Activated CD4-positive, alpha-beta memory T cell treated with anti-CD3 and anti-CD28 coated beads for 36 hours (primary cell): ENCODE measurements at regions not wholly inside any gene's neighbourhood (a gene's known extent, or its start where the extent isn't known, plus 50 kb on each side); places are given as distances from the start of the nearest gene placed in this dataset.
"Not testable (repeated sequence)": the region's sequence is repeated elsewhere in the genome, so short reads cannot be mapped to it uniquely, and the experiment has no call there.

ENCODE experiments used
- CTCF ChIA-PET: fragments of 350-600 bp; sonication (Branson Sonifier 250); formaldehyde crosslinking; loops from one replicate; lab custom pipeline; 2021; ENCODE audit warnings: antibody characterized with exemption, inconsistent platforms; lab: Charles Lee
- POLR2A ChIA-PET: fragments of 350-600 bp; sonication (Branson Sonifier 250); formaldehyde crosslinking; loops from one replicate; lab custom pipeline; 2021; ENCODE audit warnings: antibody characterized with exemption; lab: Charles Lee
- DNase-seq: peaks from one replicate; pipeline ENCODE4 v3.0.0-alpha.2; 2020
- H3K27ac Mint-ChIP-seq: one replicate; pipeline ENCODE4 v1.8.0; 2021; ENCODE audit warnings: mixed read lengths
- H3K27me3 Mint-ChIP-seq: one replicate; pipeline ENCODE4 v1.8.0; 2021; ENCODE audit warnings: mixed read lengths
- H3K36me3 Mint-ChIP-seq: one replicate; pipeline ENCODE4 v1.8.0; 2021; ENCODE audit warnings: mixed read lengths
- H3K4me1 Mint-ChIP-seq: one replicate; pipeline ENCODE4 v1.8.0; 2021; ENCODE audit warnings: low read depth, mixed read lengths
- H3K4me3 Mint-ChIP-seq: one replicate; pipeline ENCODE4 v1.8.0; 2021; ENCODE audit warnings: mild to moderate bottlenecking, mixed read lengths
- H3K9me3 Mint-ChIP-seq: one replicate; pipeline ENCODE4 v1.8.0; 2021; ENCODE audit warnings: mixed read lengths
- intact Hi-C: fragments of 100-400 bp; cut with micrococcal nuclease; formaldehyde crosslinking; loops from one replicate; pipeline ENCODE4 v1.15.1; 2023

- CTCF ChIA-PET, POLR2A ChIA-PET: not testable (repeated sequence)
Measured at GRCh38 chr6:21282360-21282759, 311.2 kb upstream of the SOX4 start.

DNA sequence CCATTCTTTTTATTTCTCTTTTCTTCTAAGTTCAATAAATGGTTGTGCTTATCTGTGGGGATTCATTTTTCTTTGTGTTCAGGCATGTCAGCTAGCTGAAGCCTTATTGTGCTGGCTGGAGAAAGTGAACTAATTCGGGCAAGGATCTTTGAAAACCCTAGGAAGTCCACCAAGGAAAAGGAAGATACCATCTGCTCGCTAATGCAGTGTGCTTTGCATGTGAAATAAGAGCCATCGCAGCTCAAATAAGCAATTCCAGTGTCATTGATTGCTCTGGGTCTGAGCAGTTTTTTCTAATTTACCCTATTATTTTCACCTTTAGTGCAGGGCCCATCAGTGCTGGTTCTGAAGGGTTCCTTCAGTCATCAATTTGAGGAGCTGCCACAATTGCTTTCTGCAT is 309.4 kb upstream of the SOX4 start:
- Mint-ChIP-seq H3K4me1 (no peaks in the 10 kb centered on the region), H3K9me3 (no peaks in the 10 kb centered on the region), H3K36me3 (no peaks in the 10 kb centered on the region), H3K4me3 (no peak overlapping the region), H3K27me3 (peaks cover 3% of the 10 kb centered on the region), H3K27ac (no peak overlapping the region)
- POLR2A ChIA-PET, result no interaction called here
- CTCF ChIA-PET, result no interaction called here
- DNase-seq, result no peak
- intact Hi-C loops, result no loop called here

More at GRCh38 chr6:21282360-21282759, 311.2 kb upstream of the SOX4 start:
- H3K27ac Mint-ChIP-seq, H3K4me3 Mint-ChIP-seq, H3K4me1 Mint-ChIP-seq, H3K36me3 Mint-ChIP-seq, intact Hi-C loops, DNase-seq, H3K27me3 Mint-ChIP-seq, H3K9me3 Mint-ChIP-seq: not testable (repeated sequence)

GRCh38 chr6:21284706-21285105 is 308.8 kb upstream of the SOX4 start:
- no peaks in the 10 kb centered on the region for H3K36me3 Mint-ChIP-seq
- peaks cover 3% of the 10 kb centered on the region for H3K27me3 Mint-ChIP-seq
- no peaks in the 10 kb centered on the region for H3K9me3 Mint-ChIP-seq
- H3K27ac Mint-ChIP-seq, result no peak overlapping the region
- no peak overlapping the region for H3K4me3 Mint-ChIP-seq
- POLR2A ChIA-PET, result no interaction called here
- CTCF ChIA-PET, result no interaction called here
- intact Hi-C loops, result no loop called here
- no peak for DNase-seq
- H3K4me1 Mint-ChIP-seq, result no peaks in the 10 kb centered on the region

DNA sequence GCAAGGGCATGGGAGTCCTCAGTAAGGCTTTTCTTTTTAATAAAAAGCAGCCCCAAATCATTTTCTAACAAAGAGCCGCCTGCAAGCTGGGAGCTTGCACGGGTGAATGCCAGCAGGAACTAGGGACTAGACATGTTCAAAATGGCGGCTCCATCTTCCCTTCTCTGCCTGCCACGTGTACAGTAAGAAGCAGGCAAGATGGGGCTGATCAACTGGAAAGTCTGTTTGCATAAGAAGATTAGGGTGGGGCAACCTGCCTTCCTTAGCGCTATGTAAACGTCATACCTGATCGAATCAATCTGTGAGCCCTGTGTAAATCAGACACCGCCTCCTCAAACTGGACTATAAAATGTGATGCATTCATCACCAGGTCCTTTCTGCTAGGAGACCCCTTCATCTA is 299.4 kb upstream of the SOX4 start:
- Mint-ChIP-seq H3K4me1 (no peaks in the 10 kb centered on the region), H3K4me3 (no peak overlapping the region), H3K36me3 (no peaks in the 10 kb centered on the region), H3K9me3 (no peaks in the 10 kb centered on the region), H3K27me3 (peaks cover 8% of the 10 kb centered on the region), H3K27ac (no peak overlapping the region)
- no peak for DNase-seq
- ChIA-PET CTCF (no interaction called here), POLR2A (no interaction called here)
- intact Hi-C loops, result no loop called here

DNA sequence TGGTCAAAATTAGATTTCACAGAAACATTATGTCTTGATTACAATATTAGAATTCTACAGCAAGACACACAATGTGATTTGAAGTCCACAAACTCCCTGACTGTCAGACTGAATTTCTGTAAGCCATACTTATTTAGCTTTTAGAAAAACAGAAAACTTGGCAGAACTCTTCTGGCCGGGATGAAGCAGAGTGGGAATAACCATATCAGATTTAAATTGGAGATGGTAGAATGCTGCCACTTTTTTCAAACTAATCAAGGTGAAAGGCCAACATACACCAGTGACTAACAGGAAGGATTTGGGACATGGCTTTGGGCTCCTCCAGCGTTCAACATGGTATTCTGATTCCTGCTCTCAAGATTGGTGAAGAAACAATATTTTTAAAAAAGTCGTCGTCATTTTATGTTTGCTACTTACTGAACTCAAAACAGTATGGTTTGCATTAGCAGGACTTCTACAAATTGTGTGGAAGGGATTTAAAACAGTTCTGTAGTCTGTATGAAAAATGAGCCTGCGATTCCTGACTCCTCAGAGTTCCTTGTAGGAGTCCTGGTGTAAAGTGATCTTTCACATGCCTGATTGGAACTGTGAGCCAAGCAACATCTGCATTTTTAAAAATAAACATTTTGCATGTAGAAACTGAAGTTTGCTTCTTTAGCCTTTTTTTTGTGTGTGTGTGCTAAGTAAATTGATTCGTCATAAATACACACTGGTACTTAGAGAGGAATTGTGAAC is 297.9 kb upstream of the SOX4 start:
- no peaks in the 10 kb centered on the region for H3K9me3 Mint-ChIP-seq
- no peak overlapping the region for H3K27ac Mint-ChIP-seq
- intact Hi-C loops, result no loop called here
- POLR2A ChIA-PET, result no interaction called here
- H3K4me1 Mint-ChIP-seq, result no peaks in the 10 kb centered on the region
- DNase-seq, result no peak
- H3K36me3 Mint-ChIP-seq, result no peaks in the 10 kb centered on the region
- no peak overlapping the region for H3K4me3 Mint-ChIP-seq
- CTCF ChIA-PET, result no interaction called here
- H3K27me3 Mint-ChIP-seq, result peaks cover 8% of the 10 kb centered on the region

GRCh38 chr6:21297665-21298064 is 295.9 kb upstream of the SOX4 start:
- intact Hi-C loops, result no loop called here
- H3K36me3 Mint-ChIP-seq, result no peaks in the 10 kb centered on the region
- ChIA-PET POLR2A (no interaction called here), CTCF (no interaction called here)
- H3K27ac Mint-ChIP-seq, result no peak overlapping the region
- H3K4me1 Mint-ChIP-seq, result no peaks in the 10 kb centered on the region
- no peak overlapping the region for H3K4me3 Mint-ChIP-seq
- peaks cover 8% of the 10 kb centered on the region for H3K27me3 Mint-ChIP-seq
- DNase-seq, result no peak
- no peaks in the 10 kb centered on the region for H3K9me3 Mint-ChIP-seq

DNA sequence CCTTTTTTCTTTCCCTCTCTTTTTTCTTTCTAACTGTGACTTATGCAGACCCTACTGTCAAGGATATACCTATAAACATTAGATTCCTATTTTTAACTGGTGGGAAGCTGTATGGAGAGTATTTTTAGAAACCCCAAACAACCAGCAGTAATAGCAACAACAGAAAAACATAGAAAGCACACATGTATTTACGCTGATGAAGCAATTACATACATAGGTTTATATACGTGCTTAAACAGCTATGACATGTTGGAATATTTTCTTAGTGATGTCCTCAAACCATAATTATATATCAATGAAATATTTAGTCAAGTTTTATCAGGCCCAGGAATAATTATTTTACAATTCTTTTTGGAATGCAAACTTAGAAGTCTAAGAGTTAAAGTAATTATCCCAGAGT is 294.3 kb upstream of the SOX4 start:
- ChIA-PET POLR2A (no interaction called here), CTCF (no interaction called here)
- no peaks in the 10 kb centered on the region for H3K4me1 Mint-ChIP-seq

GRCh38 chr6:21300439-21300838 is 293.1 kb upstream of the SOX4 start:
- DNase-seq, result no peak
- Mint-ChIP-seq H3K4me1 (no peaks in the 10 kb centered on the region), H3K27ac (no peak overlapping the region), H3K9me3 (no peaks in the 10 kb centered on the region), H3K27me3 (peaks cover 5% of the 10 kb centered on the region), H3K36me3 (no peaks in the 10 kb centered on the region), H3K4me3 (no peak overlapping the region)
- intact Hi-C loops, result no loop called here
- ChIA-PET POLR2A (no interaction called here), CTCF (no interaction called here)

More for the DNA sequence above, 294.3 kb upstream of the SOX4 start:
- H3K36me3 Mint-ChIP-seq, result no peaks in the 10 kb centered on the region
- H3K4me3 Mint-ChIP-seq, result no peak overlapping the region
- DNase-seq, result no peak
- no peaks in the 10 kb centered on the region for H3K9me3 Mint-ChIP-seq
- peaks cover 8% of the 10 kb centered on the region for H3K27me3 Mint-ChIP-seq
- intact Hi-C loops, result no loop called here
- H3K27ac Mint-ChIP-seq, result no peak overlapping the region

GRCh38 chr6:21305893-21306332 is 287.6 kb upstream of the SOX4 start:
- intact Hi-C loops, result no loop called here
- no peaks in the 10 kb centered on the region for H3K9me3 Mint-ChIP-seq
- POLR2A ChIA-PET, result no interaction called here

GRCh38 chr6:21306546-21306945 is 287.0 kb upstream of the SOX4 start:
- intact Hi-C loops, result no loop called here
- Mint-ChIP-seq H3K4me3 (no peak overlapping the region), H3K9me3 (no peaks in the 10 kb centered on the region), H3K27me3 (peaks cover 3% of the 10 kb centered on the region), H3K4me1 (no peaks in the 10 kb centered on the region), H3K36me3 (no peaks in the 10 kb centered on the region), H3K27ac (no peak overlapping the region)
- ChIA-PET CTCF (interaction anchor here (0.6 kb wide), 1 partner anchor 10 kb away, joined by 4 read pairs; no protein-coding TSS in a partner anchor), POLR2A (interaction anchor here (0.6 kb wide), 1 partner anchor 29 kb away, joined by 5 read pairs; no protein-coding TSS in a partner anchor)
- DNase-seq, result no peak

More at GRCh38 chr6:21305893-21306332, 287.6 kb upstream of the SOX4 start:
- H3K4me3 Mint-ChIP-seq, result no peak overlapping the region
- peaks cover 3% of the 10 kb centered on the region for H3K27me3 Mint-ChIP-seq
- no peak for DNase-seq
- no peaks in the 10 kb centered on the region for H3K4me1 Mint-ChIP-seq
- CTCF ChIA-PET, result no interaction called here
- H3K27ac Mint-ChIP-seq, result no peak overlapping the region
- no peaks in the 10 kb centered on the region for H3K36me3 Mint-ChIP-seq

- H3K27ac Mint-ChIP-seq, result no peak overlapping the region
- POLR2A ChIA-PET, result no interaction called here
- intact Hi-C loops, result no loop called here
- CTCF ChIA-PET, result interaction anchor here (0.7 kb wide), 1 partner anchor 103 kb away, joined by 4 read pairs; no protein-coding TSS in a partner anchor
- no peak overlapping the region for H3K4me3 Mint-ChIP-seq
- H3K9me3 Mint-ChIP-seq, result no peaks in the 10 kb centered on the region
- H3K36me3 Mint-ChIP-seq, result no peaks in the 10 kb centered on the region
- H3K27me3 Mint-ChIP-seq, result peaks cover 4% of the 10 kb centered on the region
- DNase-seq, result no peak
- no peaks in the 10 kb centered on the region for H3K4me1 Mint-ChIP-seq
Measured at GRCh38 chr6:21309807-21310221, 283.7 kb upstream of the SOX4 start.

GRCh38 chr6:21310568-21311140 is 282.9 kb upstream of the SOX4 start:
- H3K4me1 Mint-ChIP-seq, result no peaks in the 10 kb centered on the region
- POLR2A ChIA-PET, result no interaction called here
- H3K4me3 Mint-ChIP-seq, result no peak overlapping the region
- DNase-seq, result no peak
- no peaks in the 10 kb centered on the region for H3K36me3 Mint-ChIP-seq
- intact Hi-C loops, result no loop called here
- H3K27me3 Mint-ChIP-seq, result peaks cover 4% of the 10 kb centered on the region
- no peak overlapping the region for H3K27ac Mint-ChIP-seq
- no peaks in the 10 kb centered on the region for H3K9me3 Mint-ChIP-seq
- CTCF ChIA-PET, result no interaction called here

- DNase-seq, result no peak
- CTCF ChIA-PET, result no interaction called here
- Mint-ChIP-seq H3K36me3 (no peaks in the 10 kb centered on the region), H3K9me3 (no peaks in the 10 kb centered on the region), H3K27ac (no peak overlapping the region), H3K27me3 (peaks cover 4% of the 10 kb centered on the region), H3K4me1 (no peaks in the 10 kb centered on the region), H3K4me3 (no peak overlapping the region)
- intact Hi-C loops, result no loop called here
- POLR2A ChIA-PET, result no interaction called here
Measured at GRCh38 chr6:21312118-21312517, 281.4 kb upstream of the SOX4 start.
